BE2C (cell line): ENCODE measurements at regions not wholly inside any gene's neighbourhood (a gene's known extent, or its start where the extent isn't known, plus 50 kb on each side); places are given as distances from the start of the nearest gene placed in this dataset.

ENCODE experiments used
- DNase-seq: peaks from one replicate; pipeline ENCODE4 v3.0.0-alpha.2; 2020
- H3K27me3 ChIP-seq: fragments of 250-450 bp; sonication (Bioruptor Pico); 2 replicates; pipeline ENCODE4 v1.5.1; 2020; ENCODE audit warnings: mild to moderate bottlenecking
- H3K36me3 ChIP-seq: fragments of 250-450 bp; sonication (Bioruptor Pico); 2 replicates; pipeline ENCODE4 v1.5.1; 2020; ENCODE audit warnings: mild to moderate bottlenecking
- H3K4me1 ChIP-seq: fragments of 250-450 bp; sonication (Bioruptor Pico); 2 replicates; pipeline ENCODE4 v1.5.1; 2020
- H3K4me3 ChIP-seq: 2 replicates; pipeline ENCODE4 v1.5.1; 2011; ENCODE audit warnings: low read depth, low read length
- H3K9me3 ChIP-seq: fragments of 250-450 bp; sonication (Bioruptor Pico); 2 replicates; pipeline ENCODE4 v1.5.1; 2020
- CTCF ChIP-seq: IDR thresholded peaks from 2 replicates; pipeline ENCODE4 v1.5.1; 2012; ENCODE audit warnings: mild to moderate bottlenecking, low read depth, low read length

GRCh38 chr12:62127516-62127915, 132.7 kb upstream of the USP15 start:
- Histone ChIP-seq H3K36me3 (no peaks in the 10 kb centered on the region), H3K4me3 (no peak overlapping the region), H3K9me3 (no peaks in the 10 kb centered on the region), H3K4me1 (no peaks in the 10 kb centered on the region), H3K27me3 (peaks cover 6% of the 10 kb centered on the region; the same call in 1 of the 2 replicates)
- no peak for DNase-seq
- no peak for TF ChIP-seq CTCF

- H3K4me1 ChIP-seq = no peaks in the 10 kb centered on the region
- no peaks in the 10 kb centered on the region for H3K9me3 ChIP-seq
- DNase-seq = no peak
- TF ChIP-seq CTCF = no peak
- peaks cover 6% of the 10 kb centered on the region; the same call in 1 of the 2 replicates for H3K27me3 ChIP-seq
- no peaks in the 10 kb centered on the region for H3K36me3 ChIP-seq
- no peak overlapping the region for H3K4me3 ChIP-seq
Measured at GRCh38 chr12:62128175-62128975, 131.8 kb upstream of the USP15 start.

GRCh38 chr12:62129291-62129690, 130.9 kb upstream of the USP15 start:
- H3K27me3 ChIP-seq = peaks cover 6% of the 10 kb centered on the region; the same call in 1 of the 2 replicates
- no peaks in the 10 kb centered on the region for H3K9me3 ChIP-seq
- no peak overlapping the region for H3K4me3 ChIP-seq
- no peak for TF ChIP-seq CTCF
- H3K36me3 ChIP-seq = no peaks in the 10 kb centered on the region
- H3K4me1 ChIP-seq = no peaks in the 10 kb centered on the region
- DNase-seq = no peak

- Histone ChIP-seq H3K4me1 (no peaks in the 10 kb centered on the region), H3K4me3 (no peak overlapping the region), H3K27me3 (peaks cover 6% of the 10 kb centered on the region; the same call in 1 of the 2 replicates), H3K9me3 (no peaks in the 10 kb centered on the region), H3K36me3 (no peaks in the 10 kb centered on the region)
- TF ChIP-seq CTCF = no peak
- no peak for DNase-seq
Measured at GRCh38 chr12:62130402-62130801, 129.8 kb upstream of the USP15 start.

- H3K4me1 ChIP-seq = no peaks in the 10 kb centered on the region
- TF ChIP-seq CTCF = no peak
Measured at GRCh38 chr12:62130834-62131552, 129.2 kb upstream of the USP15 start.

GRCh38 chr12:62133440-62133839, 126.8 kb upstream of the USP15 start:
- H3K4me3 ChIP-seq = no peak overlapping the region
- H3K9me3 ChIP-seq = no peaks in the 10 kb centered on the region
- H3K36me3 ChIP-seq = no peaks in the 10 kb centered on the region
- DNase-seq = no peak
- peaks cover 6% of the 10 kb centered on the region; the same call in 1 of the 2 replicates for H3K27me3 ChIP-seq
- H3K4me1 ChIP-seq = no peaks in the 10 kb centered on the region
- TF ChIP-seq CTCF = no peak

More at GRCh38 chr12:62130834-62131552, 129.2 kb upstream of the USP15 start:
- no peaks in the 10 kb centered on the region for H3K36me3 ChIP-seq
- no peaks in the 10 kb centered on the region for H3K9me3 ChIP-seq
- DNase-seq = no peak
- no peak overlapping the region for H3K4me3 ChIP-seq
- H3K27me3 ChIP-seq = peaks cover 6% of the 10 kb centered on the region; the same call in 1 of the 2 replicates
